TTC549 (cell line): ENCODE measurements at regions not wholly inside any gene's neighbourhood (a gene's known extent, or its start where the extent isn't known, plus 50 kb on each side); places are given as distances from the start of the nearest gene placed in this dataset.

Experiments
- FAIRE-seq: peaks from 2 replicates; lab custom pipeline; 2012; peaks lifted over from hg19 to GRCh38; lab: Jason Lieb, UNC

- FAIRE-seq = no peak
Observed at GRCh38 chr18:75658330-75658729, 230.8 kb upstream of the SMIM21 start.

- no peak for FAIRE-seq
Observed at GRCh38 chr18:75656563-75657247, 229.2 kb upstream of the SMIM21 start.

- FAIRE-seq = no peak
Observed at GRCh38 chr18:75656035-75656434, 228.5 kb upstream of the SMIM21 start.

GRCh38 chr18:75654851-75655751, 227.6 kb upstream of the SMIM21 start:
- FAIRE-seq = no peak

GRCh38 chr18:75654386-75654785, 226.9 kb upstream of the SMIM21 start:
- FAIRE-seq = no peak

GRCh38 chr18:75652528-75652927, 225.0 kb upstream of the SMIM21 start:
- FAIRE-seq = no peak

- FAIRE-seq = no peak
Observed at GRCh38 chr18:75644871-75645270, 217.4 kb upstream of the SMIM21 start.

GRCh38 chr18:75643083-75643482, 215.6 kb upstream of the SMIM21 start:
- no peak for FAIRE-seq

- FAIRE-seq = no peak
Observed at GRCh38 chr18:75639472-75639831, 211.9 kb upstream of the SMIM21 start.

- FAIRE-seq = no peak
Observed at GRCh38 chr18:75638776-75639471, 211.4 kb upstream of the SMIM21 start.

GRCh38 chr18:75638223-75638775, 210.8 kb upstream of the SMIM21 start:
- FAIRE-seq = no peak

GRCh38 chr18:75635096-75635495, 207.6 kb upstream of the SMIM21 start:
- FAIRE-seq = no peak

- no peak for FAIRE-seq
Observed at GRCh38 chr18:75625966-75626365, 198.5 kb upstream of the SMIM21 start.

GRCh38 chr18:75624869-75625268, 197.4 kb upstream of the SMIM21 start:
- no peak for FAIRE-seq

- FAIRE-seq = no peak
Observed at GRCh38 chr18:75621818-75622217, 194.3 kb upstream of the SMIM21 start.

GRCh38 chr18:75618146-75618545, 190.6 kb upstream of the SMIM21 start:
- no peak for FAIRE-seq

- FAIRE-seq = no peak
Observed at GRCh38 chr18:75612456-75612855, 185.0 kb upstream of the SMIM21 start.

GRCh38 chr18:75607701-75608100, 180.2 kb upstream of the SMIM21 start:
- FAIRE-seq = no peak

GRCh38 chr18:75592527-75592926, 165.0 kb upstream of the SMIM21 start:
- FAIRE-seq = no peak

GRCh38 chr18:75588412-75588811, 160.9 kb upstream of the SMIM21 start:
- FAIRE-seq = no peak

- FAIRE-seq = no peak
Observed at GRCh38 chr18:75587131-75587530, 159.6 kb upstream of the SMIM21 start.

GRCh38 chr18:75586130-75586889, 158.8 kb upstream of the SMIM21 start:
- FAIRE-seq = no peak
